GM12892 (cell line): ENCODE measurements at regions not wholly inside any gene's neighbourhood (a gene's known extent, or its start where the extent isn't known, plus 50 kb on each side); places are given as distances from the start of the nearest gene placed in this dataset.

Source experiments
- POLR2A ChIP-seq: IDR thresholded peaks from 2 replicates; pipeline ENCODE4 v1.6.1; 2011; ENCODE audit warnings: low read depth, low read length, control low read depth
- POLR2AphosphoS5 ChIP-seq: IDR thresholded peaks from 2 replicates; pipeline ENCODE4 v1.6.1; 2011; ENCODE audit warnings: low read depth, low read length, control low read depth

GRCh38 chr5:159402311-159402710, 72.0 kb upstream of the IL12B start:
- TF ChIP-seq POLR2AphosphoS5 (no peak), POLR2A (no peak)
